ENCODE measurements at regions not wholly inside any gene's neighbourhood (a gene's known extent, or its start where the extent isn't known, plus 50 kb on each side); places are given as distances from the start of the nearest gene placed in this dataset.

DNA sequence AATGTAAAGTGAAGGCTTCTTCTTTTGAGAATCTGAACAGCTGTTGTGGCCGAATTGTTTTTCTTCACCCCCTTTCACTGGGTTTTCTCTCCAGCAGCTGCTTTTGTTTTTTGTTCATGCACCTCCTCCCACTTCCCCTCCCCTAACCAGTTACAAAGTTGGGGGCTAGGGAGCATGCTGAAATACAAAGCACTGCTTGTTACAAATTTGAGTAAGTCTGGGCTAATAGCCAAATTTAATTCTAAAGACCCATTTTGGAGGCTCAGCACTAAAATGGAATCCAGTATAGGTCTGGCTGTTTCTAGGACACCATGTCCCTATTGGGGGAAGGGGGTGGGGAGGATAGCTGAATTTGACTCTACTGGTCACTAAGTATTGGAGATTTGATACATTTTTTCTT, 89.2 kb upstream of the GPM6B start:
- TF ChIP-seq POLR2AphosphoS5 (IDR thresholded peaks at IDR 0.05; ENCODE audit: borderline replicate concordance, low read depth, low read length) (no peak), EZH2 (IDR thresholded peaks at IDR 0.05) (no peak)
